NCI-H2227 treated with DMSO at 0.1 percent for 48 hours (cell line): ENCODE measurements at regions not wholly inside any gene's neighbourhood (a gene's known extent, or its start where the extent isn't known, plus 50 kb on each side); places are given as distances from the start of the nearest gene placed in this dataset.
"Not testable (repeated sequence)": the region's sequence is repeated elsewhere in the genome, so short reads cannot be mapped to it uniquely, and the experiment has no call there.

Experiments used
- DNase-seq: peaks from one replicate; lab custom pipeline; 2025; lab: John Stamatoyannopoulos, UW

DNA sequence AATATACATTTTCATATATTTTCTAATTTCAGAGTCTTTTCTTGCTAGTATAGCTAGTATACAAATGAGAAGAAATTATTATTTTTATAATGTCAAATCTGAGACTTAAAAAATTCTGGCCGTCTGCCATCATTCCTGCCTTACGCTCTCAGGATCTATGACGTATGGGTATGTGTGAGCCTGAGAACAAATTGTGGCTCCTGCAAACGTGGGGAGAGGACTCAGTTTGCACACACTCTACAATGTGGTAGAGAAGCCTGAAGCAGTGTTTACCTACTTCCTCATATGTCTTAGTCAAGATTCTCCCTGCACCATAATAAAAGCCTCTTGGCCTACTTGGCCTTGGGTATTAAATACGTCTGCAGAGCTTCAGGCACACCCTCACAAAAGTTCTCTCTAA lies 825.4 kb downstream of the SEMA5A start:
- no peak for DNase-seq

DNA sequence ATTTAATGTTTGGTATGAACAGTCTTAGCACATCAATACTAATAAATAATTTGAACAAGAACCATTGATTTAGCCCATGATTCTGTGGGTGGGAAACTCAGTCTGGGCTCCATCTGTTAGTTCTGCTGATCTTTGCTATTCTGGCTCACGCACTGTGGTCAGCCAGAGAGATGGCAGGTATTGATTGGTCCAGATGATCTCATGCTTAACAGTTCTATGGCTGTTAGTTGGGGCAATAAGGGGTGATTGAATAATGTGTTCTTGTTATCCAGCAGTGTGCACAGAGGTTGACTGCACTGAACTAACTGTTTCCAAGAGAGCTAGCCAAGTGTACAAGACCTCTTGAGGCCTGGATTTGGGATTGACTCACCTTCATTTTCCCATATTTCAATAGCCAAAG lies 824.3 kb downstream of the SEMA5A start:
- DNase-seq, result no peak

DNA sequence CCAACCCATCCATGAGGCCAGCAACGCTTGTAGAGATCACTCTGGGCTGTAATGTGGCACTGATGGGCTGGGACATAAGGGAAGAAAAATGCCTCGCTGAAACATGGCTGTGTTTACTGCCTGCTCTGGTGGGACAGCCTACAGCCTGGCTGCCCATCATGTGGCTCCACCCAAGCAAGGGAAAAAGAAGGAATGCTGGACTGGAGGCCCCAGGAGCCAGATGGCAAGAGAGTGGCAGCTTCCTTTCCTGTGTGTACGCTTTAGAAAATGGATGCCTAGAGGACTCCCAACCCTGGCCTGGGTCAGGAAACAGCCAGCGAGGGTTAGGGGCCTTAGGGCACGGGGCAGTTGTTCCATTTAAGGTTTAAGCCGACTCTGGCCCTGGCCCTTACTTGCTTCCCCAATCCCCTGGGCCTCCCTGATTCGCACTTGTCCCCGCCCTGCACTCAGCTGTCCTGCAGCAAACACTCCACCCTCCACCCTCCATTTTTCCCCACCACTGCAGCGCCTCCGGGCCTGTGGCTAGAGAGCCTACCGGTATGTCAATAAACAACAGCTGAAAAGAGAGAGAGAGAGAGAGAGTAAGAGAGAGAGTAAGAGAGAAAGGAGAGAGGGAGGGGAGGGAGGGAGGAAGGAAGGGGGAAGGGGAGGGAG lies 819.4 kb downstream of the SEMA5A start:
- DNase-seq, result no peak

DNA sequence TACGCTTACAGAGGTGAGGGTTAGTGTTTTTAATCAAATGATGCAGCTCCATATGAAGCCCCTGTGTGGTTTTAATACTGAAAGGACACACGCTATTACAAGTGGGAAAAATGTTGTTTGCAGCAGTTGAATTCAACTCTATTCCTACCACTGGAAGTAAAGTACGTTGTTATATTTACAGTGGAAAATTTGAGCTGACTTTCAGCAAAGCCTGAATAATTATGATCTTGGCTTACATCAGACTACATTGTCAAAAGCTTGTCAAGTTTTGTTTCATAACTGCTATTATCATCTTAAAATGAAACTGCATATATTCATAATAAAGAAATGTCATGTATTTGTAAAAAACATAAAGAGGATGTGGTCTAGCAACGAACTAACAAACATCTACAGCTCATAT lies 818.5 kb downstream of the SEMA5A start:
- DNase-seq, result no peak

DNA sequence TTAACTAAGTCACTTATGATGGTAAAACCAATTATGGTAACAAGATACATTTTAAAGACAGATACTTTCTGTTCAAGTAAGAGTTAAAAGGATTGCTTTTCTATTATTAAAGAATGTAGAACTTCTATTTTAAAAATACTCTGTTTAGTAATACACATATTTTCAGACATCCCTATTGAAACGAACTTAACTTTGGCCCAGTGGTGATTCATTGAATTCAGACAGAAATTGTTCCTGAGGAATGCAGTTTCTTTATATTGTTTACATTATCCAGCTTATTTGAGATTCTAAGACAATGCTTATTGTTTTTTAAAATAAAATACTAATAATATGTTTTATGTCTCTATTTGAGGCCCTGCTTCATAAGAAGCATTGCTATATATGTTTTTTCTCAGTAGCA lies 816.4 kb downstream of the SEMA5A start:
- DNase-seq, result no peak

DNA sequence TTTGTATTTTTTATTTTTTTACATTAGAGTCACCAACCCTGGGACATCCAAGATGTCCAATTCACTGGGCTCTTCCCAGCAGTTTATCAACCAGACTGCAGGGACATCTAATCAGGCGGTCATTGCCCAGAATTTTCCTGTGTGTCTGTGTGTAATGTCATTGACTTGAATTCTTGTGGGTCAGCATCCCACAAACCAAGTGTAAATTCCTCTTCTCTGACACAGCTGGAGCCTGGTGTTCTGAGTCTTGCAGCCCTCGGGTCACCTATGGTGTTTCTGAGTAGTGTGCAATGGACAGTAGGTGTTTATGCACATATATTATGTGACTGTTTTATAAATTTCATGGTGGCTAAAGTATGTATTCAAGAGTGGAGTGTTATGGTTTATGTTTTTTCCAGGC lies 815.7 kb downstream of the SEMA5A start:
- no peak for DNase-seq

DNA sequence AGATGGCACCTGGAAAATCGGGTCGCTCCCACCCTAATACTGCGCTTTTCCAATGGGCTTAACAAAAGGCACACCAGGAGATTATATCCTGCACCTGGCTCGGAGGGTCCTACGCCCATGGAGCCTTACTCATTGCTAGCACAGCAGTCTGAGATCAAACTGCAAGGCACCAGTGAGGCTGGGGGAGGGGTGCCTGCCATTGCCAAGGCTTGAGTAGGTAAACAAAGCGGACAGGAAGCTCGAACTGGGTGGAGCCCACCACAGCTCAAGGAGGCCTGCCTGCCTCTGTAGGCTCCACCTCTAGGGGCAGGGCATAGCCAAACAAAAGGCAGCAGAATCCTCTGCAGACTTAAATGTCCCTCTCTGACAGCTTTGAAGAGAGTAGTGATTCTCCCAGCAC lies 814.8 kb downstream of the SEMA5A start:
- not testable (repeated sequence) for DNase-seq

DNA sequence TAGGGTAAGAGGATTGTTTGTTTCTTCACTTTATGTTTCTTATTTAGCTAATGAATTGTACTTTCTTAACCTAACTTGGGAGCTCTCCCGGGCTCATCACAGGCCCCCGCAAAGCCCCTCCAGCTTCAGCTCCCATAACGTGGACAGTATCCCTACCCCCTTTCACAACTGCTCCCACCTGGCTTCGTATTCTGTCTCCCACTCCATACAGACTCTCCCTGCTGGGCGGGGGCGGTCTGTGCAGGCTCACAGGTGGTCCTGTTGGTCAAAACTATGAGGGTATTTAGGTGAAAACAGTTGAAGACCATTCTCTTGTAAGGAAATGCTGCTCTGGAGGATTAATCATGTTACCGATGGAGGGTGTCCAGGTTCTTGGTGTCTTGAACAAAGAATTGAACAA lies 805.3 kb downstream of the SEMA5A start:
- DNase-seq, result no peak

DNA sequence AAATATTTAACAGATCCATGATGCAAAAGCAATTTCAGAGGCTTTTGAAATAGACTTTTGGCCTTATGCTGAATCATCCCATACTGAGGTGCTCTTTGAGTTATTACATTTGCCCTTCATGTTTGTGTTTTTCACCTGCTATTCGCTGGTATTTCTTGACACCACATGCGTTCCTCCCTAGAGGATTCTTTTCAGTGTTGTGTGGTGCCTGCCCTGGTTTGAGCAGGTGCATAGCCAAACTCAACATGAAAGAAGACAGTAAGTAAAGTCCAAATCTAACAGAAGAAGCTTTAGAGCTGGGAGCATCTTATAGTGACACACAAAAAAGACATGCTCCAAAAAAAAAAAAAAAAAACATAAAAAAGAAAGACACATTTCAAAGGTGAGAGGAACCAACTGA lies 796.3 kb downstream of the SEMA5A start:
- DNase-seq, result no peak

DNA sequence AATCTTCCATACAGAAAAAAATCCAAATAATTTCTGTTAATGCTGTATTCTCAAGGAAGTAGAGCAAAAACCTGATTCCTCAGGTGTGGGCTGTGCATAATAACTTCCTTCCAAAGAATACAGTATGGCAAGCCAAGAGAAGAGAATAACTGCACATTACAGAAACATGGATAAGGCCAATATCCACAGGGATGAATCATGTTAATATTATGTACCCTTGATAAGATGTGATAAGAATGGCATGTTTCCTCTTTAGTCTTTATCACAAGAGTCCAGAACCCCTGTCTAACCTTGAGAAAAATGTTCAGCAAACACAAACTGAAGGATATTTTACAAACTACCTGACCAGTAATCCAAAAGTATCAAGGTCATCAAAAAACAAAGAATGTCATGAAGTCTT lies 795.8 kb downstream of the SEMA5A start:
- DNase-seq, result no peak

DNA sequence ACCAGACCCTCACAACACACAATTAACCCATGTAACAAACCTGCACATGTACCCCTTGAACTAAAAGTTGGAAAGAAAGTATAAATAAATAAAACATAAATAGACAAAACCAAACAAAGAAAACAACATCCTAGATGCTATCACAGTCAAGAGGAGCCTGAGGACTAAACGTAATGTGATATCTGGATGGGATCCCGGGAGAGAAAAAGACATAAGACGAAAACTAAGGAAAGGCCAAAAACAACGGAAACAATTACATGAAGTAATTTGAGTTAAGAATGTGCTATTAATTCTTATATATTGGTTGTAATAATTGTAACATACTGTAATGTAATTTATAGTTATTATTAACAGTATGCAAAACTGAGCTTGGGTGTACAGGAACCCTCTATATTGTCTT lies 793.9 kb downstream of the SEMA5A start:
- no peak for DNase-seq

DNA sequence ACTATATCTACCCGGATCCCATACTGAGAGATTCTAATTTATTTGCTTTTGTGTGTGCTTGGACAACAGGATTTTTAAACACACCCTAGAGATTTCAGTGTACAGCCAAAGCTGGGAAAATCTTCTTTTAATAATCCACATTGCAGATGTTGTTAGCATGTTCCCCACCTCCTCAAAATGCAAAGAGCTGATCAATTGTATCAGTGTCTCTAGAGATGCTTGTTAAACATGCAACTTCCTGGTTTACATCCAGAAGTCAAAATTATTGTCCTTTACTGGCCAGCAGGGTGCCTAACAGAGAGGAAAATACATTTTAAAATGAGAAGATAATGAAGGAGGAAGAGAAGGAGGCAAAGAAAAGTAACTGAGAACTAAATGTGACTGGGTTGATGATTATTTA lies 793.3 kb downstream of the SEMA5A start:
- no peak for DNase-seq

DNA sequence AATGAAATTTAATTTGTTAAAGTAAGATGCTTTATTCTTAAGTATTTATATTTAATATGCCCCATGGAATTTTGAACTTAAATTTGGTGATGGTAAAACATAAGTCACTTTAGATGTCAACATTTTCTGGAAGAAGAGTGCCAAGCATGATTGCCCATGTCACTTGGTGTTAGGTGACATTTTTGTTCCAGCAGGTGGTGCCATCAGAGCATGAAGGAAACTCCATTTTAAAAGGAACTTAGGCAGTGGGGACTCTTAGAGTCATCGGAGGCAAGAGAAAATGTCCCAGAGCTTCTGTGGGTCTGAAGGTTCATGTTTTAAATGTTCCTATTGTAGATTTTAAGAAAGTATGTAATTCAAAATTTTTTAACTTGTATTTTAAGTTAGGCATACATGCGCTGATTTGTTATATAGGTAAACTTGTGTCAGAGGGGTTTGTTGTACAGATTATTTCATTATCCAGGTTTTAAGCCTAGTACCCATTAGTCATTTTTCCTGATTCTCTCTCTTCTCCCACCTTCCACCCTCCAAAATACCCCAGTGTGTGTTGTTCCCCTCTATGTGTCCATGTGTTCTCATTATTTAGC lies 789.3 kb downstream of the SEMA5A start:
- no peak for DNase-seq

DNA sequence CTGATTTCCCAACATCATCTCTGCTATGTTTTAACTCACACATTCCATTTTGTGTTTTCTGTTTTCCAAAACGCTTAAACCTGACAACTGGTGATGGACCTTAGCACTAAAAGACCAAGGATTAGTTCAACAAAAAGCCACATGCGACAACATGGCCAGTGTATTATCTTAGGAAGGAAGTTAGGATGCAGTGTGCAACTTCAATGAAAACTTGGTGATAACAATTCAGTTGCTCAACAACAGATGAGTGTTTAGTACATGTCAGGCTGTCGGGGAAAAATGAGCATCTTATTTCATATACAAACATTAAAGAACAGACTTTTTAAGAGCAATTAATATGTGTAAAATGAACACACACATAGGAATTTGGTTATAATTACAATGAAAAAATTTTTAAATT lies 780.0 kb downstream of the SEMA5A start:
- no peak for DNase-seq

DNA sequence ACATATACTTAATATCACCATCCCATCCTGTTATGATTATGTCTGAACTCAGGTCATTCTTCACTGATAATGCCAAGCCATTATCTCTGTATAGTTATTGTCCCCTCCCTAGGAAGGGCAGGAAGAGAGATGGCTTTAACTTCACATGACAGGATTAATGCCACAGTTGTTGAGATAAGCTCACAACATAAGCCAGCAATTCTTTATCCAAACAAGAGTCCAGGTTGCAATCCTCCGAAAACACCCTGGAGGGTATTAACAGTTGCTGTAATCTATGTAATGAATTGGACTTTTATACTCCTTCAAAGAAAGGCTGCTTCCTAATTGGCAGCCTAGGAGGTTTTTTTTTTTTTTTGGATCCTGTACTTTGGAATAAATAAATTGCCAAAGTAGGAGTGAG lies 779.4 kb downstream of the SEMA5A start:
- DNase-seq, result no peak

DNA sequence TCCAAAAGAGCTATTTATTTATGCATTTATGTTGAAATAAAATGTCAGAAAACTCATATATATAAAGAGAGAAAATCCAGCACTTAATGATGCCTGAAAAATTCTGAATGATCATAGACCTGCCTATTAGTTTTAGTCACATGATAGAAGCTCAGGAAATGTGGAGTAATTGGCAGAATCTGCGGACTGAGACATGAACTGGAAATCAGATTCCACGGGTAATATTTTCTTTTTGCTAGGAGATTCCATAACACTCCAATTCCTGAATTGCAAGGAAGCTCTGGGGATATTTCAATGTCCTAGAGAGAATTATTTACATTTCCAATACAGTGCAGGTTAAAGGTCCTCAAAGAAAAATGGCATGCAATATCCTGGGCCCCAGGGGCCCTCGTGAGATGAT lies 778.8 kb downstream of the SEMA5A start:
- DNase-seq, result no peak

DNA sequence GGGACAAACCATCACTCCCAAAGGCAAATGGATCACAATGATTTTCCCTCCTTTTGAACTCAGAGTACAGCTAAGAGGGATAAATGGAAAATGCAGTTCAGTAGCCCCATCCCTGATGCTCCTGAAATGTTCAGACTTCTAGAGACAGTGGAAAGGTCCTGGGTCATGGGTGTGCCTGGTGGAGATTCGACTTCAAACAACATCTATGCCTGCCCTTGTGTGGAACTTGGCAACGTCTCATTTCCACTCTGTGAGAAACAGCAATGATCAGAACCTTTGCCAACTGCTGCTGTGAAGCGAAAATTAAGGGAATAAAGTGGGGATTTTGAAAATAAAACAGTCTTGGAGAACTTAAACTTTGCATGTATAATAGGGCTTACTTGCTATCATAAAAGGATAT lies 778.1 kb downstream of the SEMA5A start:
- no peak for DNase-seq

DNA sequence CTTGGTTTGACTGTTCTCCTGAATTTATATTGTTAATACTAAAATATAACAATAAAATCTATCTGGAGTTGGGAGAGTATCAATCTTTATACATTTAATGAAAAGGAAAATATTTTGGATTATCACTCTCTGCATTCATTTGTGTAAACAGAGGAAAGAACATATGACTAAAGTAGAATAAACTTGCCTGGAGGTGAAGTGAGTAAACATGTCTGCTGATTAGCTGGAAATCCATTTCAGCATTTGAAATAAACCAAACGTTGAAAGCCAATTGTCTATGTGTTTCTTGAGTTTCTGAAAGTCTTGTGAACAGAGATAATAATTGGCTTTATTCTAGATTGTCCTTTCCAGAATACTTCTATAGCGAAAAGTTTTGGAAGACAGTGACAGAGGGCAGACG lies 776.2 kb downstream of the SEMA5A start:
- no peak for DNase-seq

DNA sequence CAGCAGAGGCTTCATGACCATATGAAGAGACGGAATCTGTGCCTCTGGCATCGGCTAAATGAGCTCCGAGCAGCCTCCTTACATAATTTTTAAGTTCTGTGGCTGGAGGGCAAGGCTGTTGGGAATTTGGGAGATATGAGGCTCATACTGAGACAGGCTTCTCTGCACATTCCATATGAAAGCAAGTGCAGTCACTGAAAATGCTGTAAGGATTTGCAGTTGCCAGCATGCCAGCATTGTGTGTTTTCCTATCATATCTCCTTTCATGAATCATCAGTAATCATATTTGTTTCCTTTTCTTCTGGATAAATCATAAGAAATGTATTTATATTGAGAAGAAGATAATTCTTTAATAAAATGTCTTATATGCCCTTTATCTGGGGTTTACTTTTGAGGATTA lies 775.4 kb downstream of the SEMA5A start:
- no peak for DNase-seq

DNA sequence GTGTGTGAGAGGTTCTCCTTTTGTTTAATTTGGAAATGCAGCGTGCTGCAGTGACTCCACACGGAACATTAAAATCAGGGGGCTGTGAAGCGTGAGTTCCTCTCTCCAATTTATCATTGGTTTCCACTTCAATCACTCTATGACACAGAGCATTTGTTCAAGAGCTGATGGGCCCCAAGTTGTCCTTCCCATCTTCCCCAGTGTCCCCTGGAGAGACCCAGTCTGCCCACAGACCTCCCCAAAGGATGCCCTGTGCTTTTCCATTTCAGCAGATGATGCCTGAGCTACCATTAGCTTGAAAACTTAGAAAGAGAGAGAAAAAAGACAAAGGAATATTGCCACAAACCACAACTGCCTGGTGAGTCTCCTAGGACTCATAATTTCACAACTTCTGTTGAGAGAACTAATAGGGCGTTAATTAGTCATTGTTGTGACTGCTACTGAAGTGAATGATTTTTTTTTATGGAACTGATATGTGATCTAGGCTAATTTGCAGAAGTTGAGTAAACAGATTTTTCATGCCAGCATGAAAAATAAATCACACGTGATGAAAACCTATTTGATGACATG lies 772.7 kb downstream of the SEMA5A start:
- no peak for DNase-seq

DNA sequence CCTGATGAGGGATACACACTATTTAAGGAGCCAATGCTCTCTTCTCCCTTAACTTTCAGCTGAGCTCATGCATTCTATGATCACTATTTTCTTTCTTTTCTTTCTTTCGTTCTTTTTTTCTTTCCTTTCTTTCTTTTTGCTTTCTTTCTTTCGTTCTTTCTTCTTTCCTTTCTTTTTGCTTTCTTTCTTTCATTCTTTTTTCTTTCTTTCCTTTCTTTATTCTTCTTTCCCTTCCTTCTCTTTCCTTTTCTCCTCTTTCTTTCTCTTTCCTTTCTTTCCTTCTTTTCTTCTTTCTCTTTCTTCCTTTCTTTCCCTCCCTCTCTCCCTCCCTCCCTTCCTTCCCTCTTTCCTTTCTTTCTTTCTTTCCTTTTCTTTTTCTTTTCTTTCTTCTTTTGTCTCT lies 761.2 kb downstream of the SEMA5A start:
- DNase-seq, result no peak

DNA sequence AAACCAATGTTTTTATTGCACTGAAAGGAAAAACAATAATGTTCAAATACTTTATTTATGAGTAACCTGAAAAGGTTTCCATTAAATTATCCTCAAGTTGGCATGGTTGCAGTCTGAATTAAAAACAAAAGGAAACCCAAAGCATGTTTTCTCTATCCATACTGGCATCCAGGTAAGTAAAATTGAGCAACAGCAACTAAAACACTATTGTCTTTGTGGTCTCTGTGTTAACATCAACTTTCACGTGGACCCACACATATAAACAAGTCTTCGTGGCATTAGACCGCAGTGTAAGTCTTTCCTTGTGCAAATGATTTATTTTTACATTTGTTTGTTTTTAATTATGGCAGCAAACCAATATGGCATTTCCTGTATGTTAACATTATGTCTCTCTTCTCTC lies 757.6 kb downstream of the SEMA5A start:
- DNase-seq, result no peak

DNA sequence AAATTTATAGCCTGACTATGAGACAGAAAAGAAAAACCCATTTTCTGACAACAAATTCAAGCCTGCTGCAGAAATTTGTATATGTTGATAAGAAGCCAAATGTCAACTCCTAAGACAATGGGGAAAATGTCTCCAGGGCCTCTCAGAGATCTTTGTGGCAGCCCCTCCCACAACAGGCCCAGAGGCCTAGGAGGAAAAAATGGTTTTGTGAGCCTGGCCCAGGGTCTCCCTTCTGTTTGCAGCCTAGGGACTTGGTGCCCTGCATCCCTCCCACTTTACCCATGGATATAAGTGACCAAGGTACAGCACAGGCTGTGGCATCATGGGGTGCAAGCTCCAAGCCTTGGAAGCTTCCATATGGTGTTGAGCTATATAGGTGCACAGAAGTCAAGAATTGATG lies 740.2 kb downstream of the SEMA5A start:
- DNase-seq, result no peak

DNA sequence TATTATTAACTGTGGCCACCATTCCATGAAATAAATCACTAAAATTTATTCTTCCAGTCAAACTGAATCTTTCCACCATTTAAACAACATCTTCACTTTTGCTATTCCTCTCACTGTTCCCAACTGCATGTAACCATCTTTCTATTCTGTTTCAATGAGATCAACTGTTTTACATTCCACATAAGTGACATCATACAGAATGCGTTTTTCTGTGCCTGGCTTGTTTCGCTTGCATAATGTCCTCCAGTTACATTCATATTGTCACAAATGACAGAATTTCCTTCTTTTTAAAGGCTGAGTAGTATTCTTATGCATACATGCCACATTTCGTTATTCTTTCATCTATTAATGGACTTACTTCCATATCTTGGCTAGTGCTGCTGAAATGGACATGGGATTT lies 738.2 kb downstream of the SEMA5A start:
- DNase-seq, result no peak
